GM19467 (cell line): ENCODE measurements at regions not wholly inside any gene's neighbourhood (a gene's known extent, or its start where the extent isn't known, plus 50 kb on each side); places are given as distances from the start of the nearest gene placed in this dataset.
"Not testable (repeated sequence)": the region's sequence is repeated elsewhere in the genome, so short reads cannot be mapped to it uniquely, and the experiment has no call there.

Experiments used
- ATAC-seq: cut with Tn5 transposase; IDR thresholded peaks from one replicate; pipeline ENCODE4 v1.9.1; 2021; ENCODE audit warnings: mild to moderate bottlenecking, moderate library complexity; ENCODE audit not compliant: unreplicated experiment

DNA sequence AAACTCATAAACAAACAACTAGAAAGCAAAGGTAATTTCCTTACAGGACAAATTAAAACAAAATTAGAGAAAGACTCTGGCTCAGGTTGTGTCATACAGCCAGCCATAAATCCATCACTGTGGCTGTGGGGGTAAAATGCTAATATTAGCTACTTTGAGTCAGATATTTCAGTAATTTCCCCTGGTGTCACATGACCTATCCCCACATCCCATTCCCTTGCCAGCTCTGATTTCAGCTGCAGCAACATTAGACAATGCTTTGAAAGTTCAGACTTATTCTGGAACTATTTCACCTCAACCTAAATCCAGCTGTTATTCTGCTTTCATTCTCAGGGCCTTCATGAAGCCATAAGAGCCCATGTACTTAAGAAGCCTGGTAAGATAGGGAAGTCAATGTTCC lies 55.3 kb downstream of the RPL10L start:
- no peak for ATAC-seq

DNA sequence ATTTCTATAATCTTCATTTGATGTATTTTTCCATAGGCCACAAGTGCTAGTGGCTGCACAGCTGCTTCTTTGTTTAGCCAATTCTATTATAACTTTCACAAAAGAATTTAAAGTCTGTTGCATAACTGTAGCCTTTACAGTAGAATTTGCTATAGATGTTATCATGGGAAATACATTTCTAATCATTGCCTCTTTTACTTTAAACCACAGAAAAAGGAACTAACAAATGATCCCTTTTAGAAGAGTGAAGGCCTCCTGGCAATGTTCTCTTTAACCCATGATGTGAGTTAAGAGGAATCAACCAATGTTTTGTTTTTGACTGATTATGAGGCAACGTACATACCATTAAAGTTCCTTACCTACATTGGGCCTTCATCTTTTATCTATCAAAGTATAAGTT lies 68.8 kb downstream of the RPL10L start:
- no peak for ATAC-seq

DNA sequence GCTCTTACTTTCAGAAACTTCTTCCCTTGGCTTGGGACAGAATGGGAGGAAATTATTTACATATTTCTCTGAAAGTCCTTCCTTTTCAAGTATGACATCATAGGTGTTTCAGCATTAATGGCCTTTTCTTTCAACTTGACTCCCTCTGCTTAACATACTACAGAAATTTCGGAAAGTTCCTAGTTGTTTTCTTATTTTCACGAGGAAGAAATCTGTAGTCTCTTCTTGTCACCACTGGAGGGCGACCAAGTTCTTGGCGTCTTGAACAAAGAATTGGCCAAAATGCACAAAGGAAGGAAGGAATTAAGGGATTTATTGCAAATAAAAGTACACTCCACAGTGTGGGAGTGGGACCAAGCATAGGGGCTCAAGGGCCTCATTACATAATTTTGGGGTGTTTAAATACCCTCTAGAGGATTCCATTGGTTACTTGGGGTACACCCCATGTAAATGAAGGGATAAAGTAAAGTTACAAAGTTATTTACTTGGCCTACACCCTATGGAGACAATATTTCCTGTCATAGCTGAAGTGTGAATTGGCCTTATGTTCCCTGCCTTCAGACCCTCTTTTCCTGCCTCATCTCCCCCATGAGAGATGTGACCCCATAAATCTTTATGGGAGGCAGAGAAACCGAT lies 70.4 kb downstream of the RPL10L start:
- ATAC-seq, result no peak

DNA sequence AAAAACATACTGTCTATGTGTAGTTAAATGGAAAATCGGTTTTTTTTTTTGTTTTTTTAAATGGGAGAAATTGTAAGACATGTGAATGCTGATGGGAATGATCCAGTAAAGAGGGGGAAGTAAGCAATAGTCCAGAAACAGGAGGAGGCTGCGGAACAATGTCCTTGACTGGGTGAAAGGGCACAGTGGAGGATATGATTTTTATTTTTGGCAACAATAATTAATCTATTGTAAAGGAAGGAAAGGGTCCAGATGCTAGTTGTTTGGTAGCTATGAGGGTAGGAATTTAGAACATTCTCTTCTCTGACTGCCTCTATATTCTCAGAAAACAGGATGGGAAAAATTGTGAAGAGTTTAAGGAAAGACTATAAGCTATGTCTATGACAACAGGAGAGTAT lies 76.6 kb downstream of the RPL10L start:
- no peak for ATAC-seq

DNA sequence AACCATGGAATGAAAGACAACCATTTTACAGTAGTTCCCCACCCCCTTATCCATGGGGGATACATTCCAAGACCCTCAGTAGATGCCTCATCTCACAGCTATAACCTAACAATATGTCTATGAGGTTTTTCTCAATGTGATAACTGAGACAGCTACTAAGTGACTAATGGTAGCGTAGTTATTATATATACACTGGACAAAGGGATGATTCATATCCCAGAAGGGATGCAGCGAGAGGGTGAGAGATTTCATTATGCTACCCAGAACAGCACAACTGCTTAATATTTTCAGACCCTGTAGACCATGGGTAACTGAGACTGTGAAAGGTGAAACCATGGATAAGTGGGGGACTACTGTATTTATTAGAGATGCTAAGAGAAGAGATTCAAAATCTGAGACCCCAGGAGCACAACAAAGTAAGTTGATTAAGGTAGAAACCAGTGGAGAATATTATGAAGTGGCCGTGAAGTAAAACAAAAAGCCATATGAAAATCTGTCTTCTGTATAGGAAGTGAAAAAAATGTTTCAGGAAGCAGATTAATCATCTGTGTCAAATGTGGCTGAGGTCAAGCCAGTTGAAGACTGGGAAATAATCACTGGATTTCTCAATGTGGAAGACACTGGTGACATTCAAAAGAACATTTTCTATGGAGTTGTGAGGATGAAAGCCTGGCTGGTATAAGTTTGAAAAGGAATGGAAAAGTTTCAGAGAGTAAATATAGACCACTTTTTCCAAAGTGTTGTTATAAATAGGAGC lies 77.2 kb downstream of the RPL10L start:
- ATAC-seq, result no peak

DNA sequence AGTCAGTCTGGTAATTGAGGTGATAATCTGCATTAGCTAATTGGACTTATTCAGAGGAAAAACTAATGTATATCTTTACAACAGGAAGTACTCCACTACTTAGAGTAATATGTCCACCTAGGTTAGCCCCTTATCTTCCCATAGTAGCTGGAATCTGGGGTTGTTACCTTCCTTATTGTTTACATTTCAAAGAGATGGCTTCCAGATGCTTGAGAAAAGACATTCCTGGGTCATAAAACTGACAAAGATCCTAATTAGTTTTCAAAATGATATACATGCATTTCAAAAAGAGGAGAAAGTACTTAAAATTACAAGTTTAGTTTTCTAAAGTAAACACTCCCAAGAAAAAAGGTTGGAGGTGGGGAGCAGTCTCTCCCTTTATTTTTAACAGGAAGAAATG lies 78.1 kb downstream of the RPL10L start:
- ATAC-seq, result no peak

DNA sequence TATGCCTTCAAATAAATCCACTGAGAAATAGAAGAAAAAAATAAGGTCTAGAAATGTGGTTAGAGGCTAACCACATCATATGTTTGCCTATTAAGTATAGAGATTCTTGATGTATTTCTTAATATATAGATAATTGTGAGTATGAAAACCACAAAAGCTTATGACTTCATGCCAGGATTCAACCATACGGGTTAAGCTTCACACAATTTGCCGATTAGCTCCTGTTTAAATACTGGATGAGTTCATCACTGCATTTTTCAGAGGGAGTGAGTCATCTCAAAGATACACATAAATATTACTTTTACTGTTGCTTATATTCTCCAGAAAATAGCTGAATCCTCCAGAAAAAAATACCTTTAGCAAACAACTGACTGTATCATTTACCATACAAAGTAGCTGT lies 79.6 kb downstream of the RPL10L start:
- ATAC-seq, result no peak

DNA sequence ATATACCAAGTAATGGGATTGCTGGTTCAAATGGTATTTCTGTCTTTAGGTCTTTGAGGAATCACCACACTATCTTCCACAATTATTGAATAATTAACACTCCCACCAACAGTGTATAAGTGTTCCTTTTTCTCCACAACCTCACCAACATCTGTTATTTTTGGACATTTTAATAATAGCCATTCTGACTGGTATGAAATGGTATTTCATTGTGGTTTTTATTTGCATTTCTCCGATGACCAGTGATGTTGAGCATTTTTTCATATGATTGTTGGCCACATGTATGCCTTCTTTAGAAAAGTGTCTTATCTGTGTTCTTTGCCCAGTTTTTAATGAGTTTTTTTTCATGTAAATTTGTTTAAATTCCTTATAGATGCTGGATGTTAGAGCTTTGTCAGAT lies 83.4 kb downstream of the RPL10L start:
- not testable (repeated sequence) for ATAC-seq

DNA sequence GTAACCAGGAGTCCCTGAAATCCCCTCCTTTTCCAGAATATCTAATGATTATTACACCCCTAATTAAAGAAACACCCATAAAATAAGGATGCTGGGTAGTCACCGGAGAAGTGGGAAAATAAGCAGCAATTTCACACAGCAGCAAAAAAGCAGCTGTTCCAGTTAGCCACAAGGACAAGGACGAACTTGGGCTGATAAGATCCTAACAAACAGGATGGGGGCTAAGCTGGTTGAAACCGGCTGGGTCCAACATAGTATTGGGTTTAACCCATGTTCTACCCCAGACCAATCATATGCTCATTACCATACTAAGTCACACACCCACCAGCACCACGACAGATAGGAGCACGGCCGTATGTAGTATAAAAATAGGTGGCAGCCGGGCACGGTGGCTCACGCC lies 100.7 kb downstream of the RPL10L start:
- no peak for ATAC-seq

DNA sequence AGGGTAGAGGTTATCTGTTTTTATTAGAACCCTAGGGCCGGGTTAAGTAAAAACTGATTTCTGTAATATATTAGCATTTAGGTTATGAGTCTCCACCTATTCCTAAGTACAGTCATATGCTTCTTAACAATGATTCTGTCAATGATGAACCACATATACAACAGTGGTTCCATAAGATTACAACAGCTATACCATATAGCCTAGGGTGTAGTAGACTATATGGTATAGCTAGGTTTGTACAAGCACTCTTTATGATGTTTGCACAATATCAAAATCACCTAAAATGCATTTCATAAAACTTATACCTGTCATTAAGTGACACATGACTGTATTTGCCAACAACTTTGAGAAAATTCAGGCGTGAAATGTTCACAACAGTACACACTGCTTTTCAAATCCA lies 110.6 kb downstream of the RPL10L start:
- no peak for ATAC-seq

DNA sequence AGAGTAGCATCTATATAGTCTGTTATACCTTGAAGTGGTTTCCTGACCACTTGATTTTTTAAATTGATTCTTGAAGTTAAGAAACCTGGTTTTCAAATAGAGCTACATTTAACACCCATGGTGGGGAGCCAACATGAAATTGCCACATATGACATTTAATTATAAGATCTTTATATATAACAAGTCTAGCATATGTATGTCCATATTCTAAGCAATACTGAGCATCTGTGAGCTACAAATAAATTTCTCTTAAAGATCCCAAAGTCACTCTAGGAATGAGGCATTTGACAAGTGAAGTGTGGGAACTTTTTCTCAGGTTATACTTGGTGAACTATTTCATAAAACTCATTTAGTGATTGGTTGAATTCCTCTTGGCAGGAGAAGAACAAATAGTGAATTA lies 132.5 kb downstream of the RPL10L start:
- ATAC-seq, result no peak

DNA sequence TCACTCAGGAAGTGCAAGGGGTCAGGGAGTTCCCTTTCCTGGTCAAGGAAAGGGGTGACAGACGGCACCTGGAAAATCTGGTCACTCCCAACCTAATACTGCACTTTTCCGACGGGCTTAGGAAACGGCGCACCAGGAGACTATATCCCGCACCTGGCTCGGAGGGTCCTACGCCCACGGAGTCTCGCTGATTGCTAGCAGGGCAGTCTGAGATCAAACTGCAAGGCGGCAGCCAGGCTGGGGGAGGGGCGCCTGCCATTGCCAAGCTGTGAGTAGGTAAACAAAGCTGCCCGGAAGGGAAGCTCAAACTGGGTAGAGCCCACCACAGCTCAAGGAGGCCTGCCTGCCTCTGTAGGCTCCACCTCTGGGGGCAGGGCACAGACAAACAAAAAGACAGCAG lies 142.8 kb downstream of the RPL10L start:
- not testable (repeated sequence) for ATAC-seq

DNA sequence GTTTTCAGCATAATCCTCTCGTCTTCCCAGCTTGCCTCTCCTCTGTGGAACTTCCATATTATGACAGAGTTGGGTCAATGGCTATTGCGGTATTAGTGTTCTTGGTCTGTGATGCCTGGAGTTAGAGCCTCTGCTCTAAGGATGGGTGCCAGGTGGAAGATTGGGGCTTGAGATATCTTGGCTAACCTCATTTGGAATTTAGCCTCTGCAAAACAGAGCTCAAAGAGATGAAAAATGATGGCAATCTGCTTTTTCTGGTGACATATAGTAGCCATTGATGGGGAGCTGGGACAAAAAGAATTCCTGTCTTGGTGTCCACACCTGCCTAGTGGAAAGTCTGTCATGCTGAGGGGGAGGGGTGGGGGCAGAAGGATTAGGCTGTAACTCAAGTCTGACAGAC lies 152.1 kb downstream of the RPL10L start:
- ATAC-seq, result no peak

DNA sequence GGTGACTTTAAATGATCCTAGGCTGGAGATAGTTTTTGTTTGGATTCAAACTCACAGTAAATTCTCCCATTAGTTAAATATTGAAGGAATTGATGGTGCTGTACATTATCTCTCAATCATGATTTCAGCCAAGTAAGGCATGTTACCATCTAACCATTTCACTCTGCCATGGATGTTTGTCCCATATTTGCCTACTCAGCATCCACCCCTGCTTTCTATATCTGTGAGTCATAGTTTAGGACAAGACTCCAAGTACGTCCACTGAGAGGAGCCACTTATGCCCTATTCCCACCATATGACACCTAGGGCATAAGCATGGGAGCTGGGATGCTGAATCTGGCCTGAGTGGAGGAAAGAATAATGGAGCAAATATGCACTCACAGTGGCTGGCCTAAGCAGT lies 155.2 kb downstream of the RPL10L start:
- ATAC-seq, result no peak

DNA sequence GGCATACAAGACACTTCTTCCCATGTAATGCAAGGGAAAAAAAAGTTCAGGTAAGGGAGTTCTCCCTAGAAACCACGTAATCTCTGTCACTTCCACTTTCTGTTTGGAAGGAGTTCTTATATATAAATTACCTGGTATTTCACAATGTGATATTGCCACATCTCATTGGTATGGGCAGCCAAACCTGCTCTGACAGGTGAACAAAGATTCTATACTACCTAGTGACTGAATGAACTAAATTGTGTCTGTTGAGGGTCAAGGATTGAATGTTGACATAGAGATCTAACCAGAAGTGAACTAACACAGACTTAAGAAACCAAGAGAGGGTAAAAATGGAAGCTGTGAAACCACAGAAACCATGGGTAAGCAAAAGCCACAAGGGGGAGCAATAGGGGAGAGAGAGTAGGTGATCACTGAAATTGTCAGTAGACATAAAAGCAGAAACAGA lies 161.3 kb downstream of the RPL10L start:
- peak; percentile 95 for ATAC-seq

DNA sequence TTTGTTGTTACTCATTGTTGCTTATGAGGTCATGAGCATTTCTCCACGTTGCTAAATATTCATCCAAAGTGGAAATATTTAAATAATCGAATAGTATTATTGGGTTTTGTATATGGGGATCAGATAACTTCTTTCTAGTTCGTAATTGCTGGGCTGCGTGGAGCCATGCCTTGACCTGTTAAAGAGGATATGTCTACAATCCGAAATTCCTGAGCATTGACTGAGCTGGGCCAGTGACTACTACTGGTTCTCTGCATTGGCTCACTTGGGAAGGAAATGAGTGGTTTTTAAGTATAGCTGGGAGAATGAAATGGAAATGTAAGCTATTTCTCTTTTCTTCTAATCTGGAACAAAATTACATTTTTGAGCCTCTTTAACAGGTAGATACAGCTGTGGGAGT lies 163.2 kb downstream of the RPL10L start:
- no peak for ATAC-seq

DNA sequence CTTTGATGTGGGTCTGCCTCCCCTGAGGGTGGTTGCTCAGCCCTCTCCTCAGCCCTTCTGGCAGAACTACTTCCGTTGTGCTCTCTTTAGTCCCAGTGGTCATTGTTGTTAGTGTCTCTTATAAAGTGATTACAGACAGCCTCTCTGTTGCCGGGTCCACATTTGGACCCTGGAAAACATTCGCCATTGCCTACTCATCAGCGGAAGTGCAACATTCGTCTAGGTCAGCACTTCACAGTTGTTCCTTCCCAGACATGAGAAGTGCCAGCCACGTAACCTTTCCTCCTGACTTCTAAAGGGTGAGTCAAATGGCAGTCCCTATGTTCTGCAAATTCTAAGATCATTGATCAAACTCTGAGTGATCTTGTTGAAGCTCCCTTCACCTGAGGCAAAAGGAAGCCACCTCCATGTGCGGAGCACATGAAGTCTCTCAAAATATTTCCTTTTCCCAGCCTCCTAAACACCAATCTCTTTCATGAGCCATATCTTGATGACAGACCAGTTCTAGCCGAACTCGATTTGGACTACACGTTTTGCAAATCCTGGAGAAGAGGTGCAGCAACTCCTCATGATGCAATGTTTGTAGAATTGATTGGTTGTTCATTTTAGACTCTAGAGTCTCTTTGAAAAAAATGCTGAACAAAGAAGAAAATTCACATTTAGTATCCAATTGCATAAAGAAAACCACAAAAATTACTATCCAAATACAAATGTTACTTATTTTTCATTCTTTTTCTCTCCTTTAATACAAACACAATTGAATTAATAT lies 163.8 kb downstream of the RPL10L start:
- no peak for ATAC-seq

DNA sequence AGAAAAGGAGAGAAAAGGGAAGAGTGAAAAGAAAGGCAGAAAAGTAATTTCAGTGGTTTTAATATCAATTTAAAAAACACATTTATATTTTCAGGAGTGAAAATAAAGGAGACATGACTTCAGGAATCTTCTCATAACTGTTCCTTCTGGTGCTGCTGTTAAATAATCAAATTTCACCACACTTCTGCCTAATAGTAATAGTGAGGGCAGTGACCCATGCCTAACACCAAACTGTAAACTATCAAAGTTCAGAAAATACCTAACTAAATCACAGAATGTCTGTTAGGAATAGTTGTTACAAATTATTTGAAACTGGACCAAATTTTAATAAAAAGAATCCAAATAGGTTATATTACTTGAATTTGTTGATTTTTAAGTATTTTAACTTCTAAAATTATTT lies 169.4 kb downstream of the RPL10L start:
- no peak for ATAC-seq

DNA sequence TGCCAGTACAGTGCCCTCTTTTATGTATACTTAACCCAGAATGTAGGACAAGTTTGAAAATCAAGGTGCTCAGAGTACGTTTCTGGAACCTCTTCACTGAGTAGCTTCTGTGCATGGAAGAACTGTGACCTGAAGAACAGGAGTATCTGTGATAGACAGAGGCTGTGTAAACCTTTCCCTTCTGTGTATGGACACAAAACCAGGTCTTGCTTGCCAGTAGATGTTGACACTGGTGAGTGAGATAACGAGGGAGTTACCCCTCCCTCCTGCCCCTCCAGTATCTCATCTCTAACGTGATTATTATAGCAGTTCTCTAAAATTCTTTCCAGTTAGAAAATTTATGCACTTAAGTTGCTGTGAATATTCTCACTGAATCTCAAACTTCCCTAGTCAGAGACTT lies 170.8 kb downstream of the RPL10L start:
- no peak for ATAC-seq

DNA sequence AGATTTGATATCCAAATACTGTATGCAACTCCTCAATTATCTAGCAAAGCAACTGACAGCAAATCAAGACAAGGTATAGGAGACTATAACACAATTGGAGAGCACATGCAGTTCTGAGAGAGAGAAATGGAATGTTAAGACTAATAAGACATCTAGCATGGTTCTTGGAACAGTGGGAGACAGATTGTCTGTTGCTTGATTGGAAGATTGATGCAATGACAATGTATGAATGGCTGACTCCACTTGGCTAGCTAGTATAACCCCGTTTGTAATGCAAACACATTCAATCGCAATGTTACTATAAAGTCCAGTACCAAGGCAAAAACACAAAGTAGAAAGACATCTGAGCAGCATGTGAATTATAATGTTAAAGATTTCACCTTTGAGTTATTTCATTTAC lies 179.3 kb downstream of the RPL10L start:
- ATAC-seq, result no peak

DNA sequence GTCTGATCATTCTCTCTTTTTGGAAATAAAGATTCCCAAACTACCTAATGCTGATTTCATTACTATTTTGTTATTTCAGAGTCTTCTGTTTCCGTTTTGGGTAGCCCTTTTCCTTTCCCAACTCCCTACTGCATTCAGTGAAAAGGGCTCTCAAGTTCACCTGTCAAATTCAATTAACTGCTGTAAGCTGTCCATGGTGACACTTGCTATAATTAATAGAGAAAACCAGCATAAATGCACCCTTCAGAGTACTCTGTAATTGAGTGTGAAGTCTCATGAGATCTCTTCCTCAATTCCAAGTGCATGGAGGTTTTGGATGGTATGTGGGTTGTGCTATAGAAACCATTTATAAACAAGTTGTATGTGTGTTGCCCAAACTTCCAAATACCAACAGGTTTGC lies 187.2 kb downstream of the RPL10L start:
- no peak for ATAC-seq

DNA sequence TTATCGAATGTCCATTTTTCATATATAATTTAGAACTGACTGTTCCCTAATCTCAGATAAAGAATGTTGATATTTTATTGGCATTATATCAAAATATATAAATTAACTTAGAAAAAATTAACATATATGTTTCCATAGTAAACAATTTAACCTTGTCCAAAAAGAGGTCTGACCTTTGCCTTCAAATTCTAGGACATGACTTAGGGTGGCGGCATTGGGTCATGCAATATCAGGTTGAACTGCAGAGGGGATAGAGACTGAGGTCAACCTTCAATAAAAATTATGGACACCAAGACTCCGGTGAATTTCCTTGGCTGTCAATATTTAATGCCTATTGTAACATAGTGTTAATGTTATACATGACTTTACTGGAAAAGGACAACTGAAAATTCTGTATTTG lies 199.8 kb downstream of the RPL10L start:
- no peak for ATAC-seq
